Iris pigment epithelial cell (primary cell): ENCODE measurements at regions not wholly inside any gene's neighbourhood (a gene's known extent, or its start where the extent isn't known, plus 50 kb on each side); places are given as distances from the start of the nearest gene placed in this dataset.
"Not testable (repeated sequence)": the region's sequence is repeated elsewhere in the genome, so short reads cannot be mapped to it uniquely, and the experiment has no call there.

Experiments used
- DNase-seq: peaks from one replicate; pipeline ENCODE4 v3.0.0-alpha.2; 2011; ENCODE audit warnings: low read depth

DNA sequence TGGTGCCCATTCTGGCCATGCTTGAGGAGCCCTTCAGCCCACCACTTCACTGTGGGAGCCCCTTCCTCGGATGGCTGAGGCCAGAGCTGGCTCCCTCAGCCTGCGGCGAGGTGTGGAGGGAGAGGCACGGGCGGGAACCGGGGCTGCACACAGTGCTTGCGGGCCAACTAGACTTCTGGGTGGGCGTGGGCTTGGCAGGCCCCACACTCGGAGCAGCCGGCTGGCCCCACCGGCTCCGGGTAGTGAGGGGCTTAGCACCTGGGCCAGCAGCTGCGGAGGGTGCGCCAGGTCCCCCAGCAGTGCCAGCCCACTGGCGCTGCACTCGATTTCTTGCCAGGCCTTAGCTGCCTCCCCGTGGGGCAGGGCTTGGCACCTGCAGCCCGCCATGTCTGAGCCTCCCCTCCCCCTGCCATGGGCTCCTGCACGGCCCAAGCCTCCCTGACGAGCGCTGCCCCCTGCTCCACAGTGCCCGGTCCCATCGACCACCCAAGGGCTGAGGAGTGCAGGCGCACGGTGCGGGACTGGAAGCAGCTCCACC, 554.2 kb downstream of the GABRG2 start:
- DNase-seq: not testable (repeated sequence)

GRCh38 chr5:162624110-162624509, 556.5 kb downstream of the GABRG2 start:
- DNase-seq: no peak

GRCh38 chr5:162637481-162637880, 569.9 kb downstream of the GABRG2 start:
- no peak for DNase-seq

DNA sequence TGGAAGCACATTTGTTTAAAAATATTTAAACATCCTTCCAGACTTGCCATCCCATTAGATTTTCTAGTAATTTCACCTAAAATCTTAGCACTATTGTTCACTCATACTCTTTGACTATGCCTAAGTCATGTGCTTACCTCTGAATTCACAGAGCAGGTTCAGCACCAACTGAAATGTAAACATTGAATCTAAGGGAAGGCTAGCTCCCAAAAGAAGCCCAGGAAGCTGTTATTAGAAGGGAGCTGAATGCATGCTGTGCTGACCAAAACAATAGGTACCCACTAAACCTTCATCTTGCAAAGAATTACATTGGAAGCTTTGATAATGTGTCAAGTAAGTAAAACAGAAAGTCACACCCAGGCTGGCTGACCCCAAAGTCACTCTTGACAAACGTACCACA, 571.3 kb downstream of the GABRG2 start:
- DNase-seq: no peak

- no peak for DNase-seq
Observed at GRCh38 chr5:162641142-162641813, 573.7 kb downstream of the GABRG2 start.

- DNase-seq: no peak
Observed at GRCh38 chr5:162654661-162655405, 587.3 kb downstream of the GABRG2 start.

- DNase-seq: no peak
Observed at GRCh38 chr5:162657076-162657475, 589.5 kb downstream of the GABRG2 start.

GRCh38 chr5:162664846-162665245, 597.3 kb downstream of the GABRG2 start:
- DNase-seq: no peak

GRCh38 chr5:162668926-162669325, 601.4 kb downstream of the GABRG2 start:
- DNase-seq: no peak

- no peak for DNase-seq
Observed at GRCh38 chr5:162672061-162672460, 604.5 kb downstream of the GABRG2 start.

- DNase-seq: no peak
Observed at GRCh38 chr5:162683284-162683683, 615.7 kb downstream of the GABRG2 start.

- DNase-seq: no peak
Observed at GRCh38 chr5:162684145-162684544, 616.6 kb downstream of the GABRG2 start.

DNA sequence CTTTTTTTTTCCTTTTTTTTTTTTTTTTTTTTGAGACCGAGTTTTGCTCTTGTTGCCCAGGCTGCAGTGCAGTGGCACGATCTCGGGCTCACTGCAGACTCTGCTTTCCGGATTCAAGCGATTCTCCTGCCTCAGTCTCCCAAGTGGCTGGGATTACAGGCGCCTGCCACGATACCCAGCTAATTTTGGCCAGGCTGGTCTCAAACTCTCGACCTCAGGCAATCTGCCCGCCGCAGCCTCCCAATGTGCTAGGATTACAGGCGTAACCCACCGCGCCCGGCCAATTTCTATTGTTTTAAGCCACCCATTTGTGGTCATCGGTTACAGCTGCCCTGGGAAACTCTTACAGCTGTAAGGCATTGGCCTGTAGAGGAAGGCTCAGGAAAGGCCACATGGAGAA, 617.7 kb downstream of the GABRG2 start:
- DNase-seq: no peak

DNA sequence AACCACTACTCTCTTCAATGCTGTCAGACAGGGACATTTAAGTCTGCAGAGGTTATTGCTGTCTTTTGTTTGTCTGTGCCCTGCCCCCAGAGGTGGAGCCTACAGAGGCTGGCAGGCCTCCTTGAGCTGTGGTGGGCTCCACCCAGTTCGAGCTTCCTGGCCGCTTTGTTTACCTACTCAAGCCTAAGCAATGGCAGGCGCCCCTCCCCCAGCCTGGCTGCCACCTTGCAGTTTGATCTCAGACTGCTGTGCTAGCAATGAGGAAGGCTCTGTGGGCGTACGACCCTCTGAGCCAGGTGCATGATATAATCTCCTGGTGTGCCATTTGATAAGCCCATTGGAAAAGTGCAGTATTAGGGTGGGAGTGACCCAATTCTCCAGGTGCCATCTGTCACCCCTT, 628.7 kb downstream of the GABRG2 start:
- not testable (repeated sequence) for DNase-seq

DNA sequence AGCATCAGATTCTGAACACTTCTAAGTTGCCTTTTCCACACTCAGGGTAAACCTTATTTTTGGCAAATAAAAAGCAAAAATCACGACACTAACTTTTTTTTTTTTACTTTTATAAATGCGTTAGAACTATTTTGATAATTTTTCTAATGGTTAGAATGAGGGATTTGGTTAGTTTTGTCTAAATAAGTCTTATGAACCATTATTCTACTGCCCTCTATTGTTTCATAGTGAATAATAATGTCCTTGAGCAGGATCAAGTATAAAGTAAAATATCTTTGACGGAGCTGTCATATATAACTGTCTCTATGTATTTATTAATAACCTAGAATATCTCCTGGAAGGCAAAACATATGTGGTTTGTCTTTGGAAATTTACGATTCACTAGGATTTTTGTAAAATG, 631.8 kb downstream of the GABRG2 start:
- no peak for DNase-seq

DNA sequence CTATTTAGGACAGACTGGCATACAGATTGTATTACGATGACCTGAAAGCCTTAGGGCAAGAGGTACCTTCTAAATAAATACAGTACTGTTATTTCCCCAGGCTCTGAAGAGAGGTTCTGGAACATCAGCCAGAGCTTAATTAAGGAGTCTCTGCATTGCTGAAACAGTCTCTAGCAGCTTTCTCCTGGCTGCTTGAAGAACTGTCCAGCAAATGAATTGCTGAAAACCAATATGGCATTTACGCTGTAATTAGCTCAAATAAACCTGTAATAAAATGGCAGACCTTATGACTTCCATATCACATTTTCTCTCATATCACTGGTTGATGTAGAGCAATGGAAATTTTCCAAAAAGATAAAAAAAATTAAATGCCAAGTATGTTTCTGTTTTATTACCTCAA, 636.3 kb downstream of the GABRG2 start:
- DNase-seq: no peak

- no peak for DNase-seq
Observed at GRCh38 chr5:162711244-162711643, 643.7 kb downstream of the GABRG2 start.

DNA sequence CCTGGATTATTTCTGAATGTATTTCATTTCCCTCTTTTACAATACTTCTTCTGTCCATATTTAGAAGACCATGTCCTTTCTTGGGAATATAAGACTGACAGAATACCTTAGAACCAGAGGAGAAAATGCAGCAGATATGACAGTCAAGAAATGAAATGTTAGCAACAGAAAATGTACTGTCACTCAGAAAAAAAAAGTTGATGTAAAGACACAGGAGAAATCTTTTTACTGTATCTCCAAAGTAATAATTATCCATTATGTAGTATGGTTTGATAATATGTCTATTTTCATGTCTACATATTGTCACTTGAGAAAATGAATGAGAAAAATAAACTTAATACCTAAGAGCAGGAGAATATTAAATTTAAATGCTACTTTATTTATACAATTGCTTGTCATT, 652.1 kb downstream of the GABRG2 start:
- DNase-seq: no peak

GRCh38 chr5:162721125-162721524, 653.6 kb downstream of the GABRG2 start:
- no peak for DNase-seq

DNA sequence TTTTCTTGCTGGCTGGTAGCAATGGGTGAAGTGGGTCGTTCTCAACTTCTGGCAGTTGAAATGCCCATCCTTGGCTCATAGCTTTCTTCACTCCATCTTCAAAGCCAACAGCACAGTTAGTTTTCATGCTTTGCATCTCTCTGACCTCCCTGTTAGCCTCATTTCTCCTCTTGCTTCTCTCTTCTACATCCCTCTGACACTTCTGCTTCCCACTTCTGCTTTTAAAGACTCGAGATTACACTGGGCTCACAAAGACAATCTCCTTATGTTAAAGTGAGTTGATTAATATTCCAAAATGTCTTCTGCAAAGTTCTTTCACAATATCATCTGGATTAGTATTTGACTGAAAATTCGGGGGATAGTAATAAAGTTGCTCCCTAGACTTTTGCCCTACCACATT, 684.8 kb upstream of the CCNG1 start:
- no peak for DNase-seq

DNA sequence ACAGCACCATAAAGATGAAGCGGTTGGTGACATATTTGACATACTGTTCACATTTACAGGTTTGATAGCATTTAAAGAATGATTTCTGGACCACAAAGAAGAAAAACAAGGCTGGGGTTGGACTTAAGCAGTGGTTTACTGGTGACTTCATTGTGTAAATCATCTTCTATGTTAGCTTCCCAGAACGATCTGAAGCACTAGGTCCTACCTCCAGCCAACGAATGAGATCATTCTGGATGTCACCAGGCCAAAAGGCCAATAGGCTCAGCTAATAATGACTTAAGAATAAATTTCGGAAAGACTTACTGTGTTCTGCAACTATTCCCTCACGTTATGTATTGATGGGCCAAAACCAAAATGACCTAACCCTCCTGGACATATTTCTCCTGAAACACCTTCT, 675.3 kb upstream of the CCNG1 start:
- no peak for DNase-seq

GRCh38 chr5:162769019-162769418, 668.4 kb upstream of the CCNG1 start:
- no peak for DNase-seq

- no peak for DNase-seq
Observed at GRCh38 chr5:162785673-162786072, 651.7 kb upstream of the CCNG1 start.

DNA sequence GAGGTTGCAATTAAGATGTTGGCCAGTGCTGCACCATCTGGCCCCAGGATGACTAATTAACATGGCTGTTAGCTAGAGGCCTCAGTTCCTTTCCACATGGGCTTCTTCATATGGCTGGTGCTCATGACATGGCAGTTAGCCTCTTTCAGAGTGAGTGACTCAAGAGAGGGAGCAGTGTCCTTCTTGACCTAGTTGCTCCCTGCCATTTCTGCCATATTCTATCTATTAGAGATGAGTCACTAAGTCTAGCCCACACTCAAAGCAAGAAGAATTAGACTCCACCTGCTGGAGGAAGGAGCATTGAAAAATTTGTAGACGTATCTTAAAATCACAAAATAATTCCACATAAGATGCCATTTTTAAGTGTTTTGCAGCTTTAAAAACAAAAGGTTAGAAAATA, 651.2 kb upstream of the CCNG1 start:
- DNase-seq: no peak
